H1 (cell line): ENCODE measurements at regions not wholly inside any gene's neighbourhood (a gene's known extent, or its start where the extent isn't known, plus 50 kb on each side); places are given as distances from the start of the nearest gene placed in this dataset.

Experiments
- CBX8 ChIP-seq: fragments of 300-800, 300-1000 bp; sonication (generic); IDR thresholded peaks from 2 replicates; pipeline ENCODE4 v1.7.1; 2016; ENCODE audit warnings: low read depth, low read length, borderline replicate concordance
- CEBPB ChIP-seq: IDR thresholded peaks from 2 replicates; pipeline ENCODE4 v1.6.1; 2012; ENCODE audit warnings: low read depth, low read length
- CHD1 ChIP-seq: IDR thresholded peaks from 2 replicates; pipeline ENCODE4 v1.6.1; 2012; ENCODE audit warnings: low read depth, low read length, improper control_type of control experiment
- CTCF ChIP-seq, 3 experiments: IDR thresholded peaks; 1 replicate in 2 of 3; 2 replicates in 1 of 3; pipeline versions ENCODE4 v1.5.1 to v1.6.1; 2011; ENCODE audit warnings: low read length in 3 of 3, mild to moderate bottlenecking in 3 of 3, inconsistent platforms in 2 of 3, low read depth in 1 of 3, moderate library complexity in 1 of 3; ENCODE audit not compliant: insufficient read depth in 1 of 3; ENCODE audit errors: control extremely low read depth in 1 of 3
- EGR1 ChIP-seq: IDR thresholded peaks from 2 replicates; pipeline ENCODE4 v1.6.1; 2011; ENCODE audit warnings: low read depth, low read length, borderline replicate concordance
- EP300 ChIP-seq, 2 experiments: IDR thresholded peaks; 1 replicate in 1 of 2; 2 replicates in 1 of 2; pipeline ENCODE4 v1.6.1; 2011 to 2012; ENCODE audit warnings: low read depth in 2 of 2, low read length in 2 of 2, mild to moderate bottlenecking in 2 of 2, borderline replicate concordance in 1 of 2, inconsistent platforms in 1 of 2, moderate library complexity in 1 of 2
- PHF8 ChIP-seq: fragments of 200-600 bp; sonication (generic); conservative IDR thresholded peaks from 2 replicates; pipeline ENCODE4 v1.7.1; 2012; ENCODE audit warnings: low read depth, mild to moderate bottlenecking, inconsistent platforms, low read length, moderate library complexity
- POLR2A ChIP-seq, 2 experiments: IDR thresholded peaks; 1 replicate in 1 of 2; 2 replicates in 1 of 2; pipeline ENCODE4 v1.6.1; 2011; ENCODE audit warnings: low read depth in 2 of 2, low read length in 2 of 2, mild to moderate bottlenecking in 2 of 2; ENCODE audit errors: control extremely low read depth in 1 of 2
- POLR2AphosphoS5 ChIP-seq: IDR thresholded peaks from 2 replicates; pipeline ENCODE4 v1.6.1; 2011; ENCODE audit warnings: low read depth, low read length
- TAF1 ChIP-seq: IDR thresholded peaks from 2 replicates; pipeline ENCODE4 v1.6.1; 2011; ENCODE audit warnings: mild to moderate bottlenecking, low read depth, low read length
- TEAD4 ChIP-seq: IDR thresholded peaks from 2 replicates; pipeline ENCODE4 v1.6.1; 2012; ENCODE audit warnings: low read depth, low read length, inconsistent platforms, mixed read lengths

- TF ChIP-seq TAF1 (no peak), CBX8 (no peak), CTCF (IDR thresholded peaks at IDR 0.05; ENCODE audit: control extremely low read depth in 1 of 3, insufficient read depth in 1 of 3, low read depth in 1 of 3, low read length in 3 of 3) (no peak), EP300 (IDR thresholded peaks at IDR 0.05; ENCODE audit: borderline replicate concordance in 1 of 2, low read depth in 2 of 2, low read length in 2 of 2) (no peak), CHD1 (no peak), PHF8 (no peak), POLR2A (IDR thresholded peaks at IDR 0.05; ENCODE audit: control extremely low read depth in 1 of 2, low read depth in 2 of 2, low read length in 2 of 2) (no peak), POLR2AphosphoS5 (no peak), CEBPB (no peak), EGR1 (no peak), TEAD4 (no peak)
Observed at GRCh38 chr6:23140871-23141270, 571.5 kb downstream of the HDGFL1 start.
